ENCODE measurements at regions not wholly inside any gene's neighbourhood (a gene's known extent, or its start where the extent isn't known, plus 50 kb on each side); places are given as distances from the start of the nearest gene placed in this dataset.
A peak's percentile ranks its signal among the peaks of the same experiment; 100 is the strongest.
"Not testable (repeated sequence)": the region's sequence is repeated elsewhere in the genome, so short reads cannot be mapped to it uniquely, and the experiment has no call there.

DNA sequence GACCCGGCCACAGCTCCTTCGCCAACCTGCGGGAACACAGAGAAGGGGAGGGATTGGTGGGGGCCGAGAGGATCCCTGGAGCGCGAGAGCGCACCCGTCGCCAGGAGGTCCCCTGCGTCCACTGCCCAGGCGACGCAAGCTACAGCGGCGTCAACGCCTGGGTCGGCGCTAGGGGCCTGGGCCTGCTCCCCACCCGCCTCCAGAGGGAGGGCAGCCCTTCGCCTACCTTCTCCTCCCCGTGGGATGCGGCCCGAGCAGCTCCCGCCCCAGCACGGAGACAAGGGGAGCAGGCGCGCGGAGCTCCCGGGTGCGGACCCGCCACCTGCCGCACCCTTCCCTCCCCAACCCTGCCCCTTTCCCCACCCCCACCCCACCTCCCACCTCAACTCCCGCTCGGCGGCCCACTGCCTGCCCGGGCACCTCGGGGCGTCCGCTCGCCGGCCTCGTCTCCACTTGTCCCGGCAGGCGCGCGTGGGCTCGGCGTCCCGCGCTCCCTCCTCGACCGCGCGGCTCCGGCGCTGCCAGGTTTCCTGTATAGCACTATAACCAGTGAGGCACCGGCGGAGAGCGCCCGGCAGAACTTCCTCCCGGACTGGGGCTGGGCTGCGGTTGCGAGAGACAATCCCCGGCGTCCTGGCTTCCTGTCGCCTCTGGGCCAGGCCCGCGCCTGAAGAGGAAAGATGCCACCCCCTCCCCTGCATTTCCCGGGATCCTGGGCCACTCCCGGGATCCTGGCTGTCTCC, 119.1 kb upstream of the SMURF2 start:
- Histone ChIP-seq H3K36me3 (peaks cover 15% of the 10 kb centered on the region), H3K4me3 (ENCODE audit: low read depth, low read length) (no peak overlapping the region), H3K27ac (no peak overlapping the region), H3K9me3 (ENCODE audit: severe bottlenecking) (no peaks in the 10 kb centered on the region), H3K27me3 (ENCODE audit: insufficient read depth, low read depth, severe bottlenecking) (no peaks in the 10 kb centered on the region)
- no peak for TF ChIP-seq CTCF (IDR thresholded peaks at IDR 0.05; ENCODE audit: low read depth, low read length)
- DNase-seq: no peak

DNA sequence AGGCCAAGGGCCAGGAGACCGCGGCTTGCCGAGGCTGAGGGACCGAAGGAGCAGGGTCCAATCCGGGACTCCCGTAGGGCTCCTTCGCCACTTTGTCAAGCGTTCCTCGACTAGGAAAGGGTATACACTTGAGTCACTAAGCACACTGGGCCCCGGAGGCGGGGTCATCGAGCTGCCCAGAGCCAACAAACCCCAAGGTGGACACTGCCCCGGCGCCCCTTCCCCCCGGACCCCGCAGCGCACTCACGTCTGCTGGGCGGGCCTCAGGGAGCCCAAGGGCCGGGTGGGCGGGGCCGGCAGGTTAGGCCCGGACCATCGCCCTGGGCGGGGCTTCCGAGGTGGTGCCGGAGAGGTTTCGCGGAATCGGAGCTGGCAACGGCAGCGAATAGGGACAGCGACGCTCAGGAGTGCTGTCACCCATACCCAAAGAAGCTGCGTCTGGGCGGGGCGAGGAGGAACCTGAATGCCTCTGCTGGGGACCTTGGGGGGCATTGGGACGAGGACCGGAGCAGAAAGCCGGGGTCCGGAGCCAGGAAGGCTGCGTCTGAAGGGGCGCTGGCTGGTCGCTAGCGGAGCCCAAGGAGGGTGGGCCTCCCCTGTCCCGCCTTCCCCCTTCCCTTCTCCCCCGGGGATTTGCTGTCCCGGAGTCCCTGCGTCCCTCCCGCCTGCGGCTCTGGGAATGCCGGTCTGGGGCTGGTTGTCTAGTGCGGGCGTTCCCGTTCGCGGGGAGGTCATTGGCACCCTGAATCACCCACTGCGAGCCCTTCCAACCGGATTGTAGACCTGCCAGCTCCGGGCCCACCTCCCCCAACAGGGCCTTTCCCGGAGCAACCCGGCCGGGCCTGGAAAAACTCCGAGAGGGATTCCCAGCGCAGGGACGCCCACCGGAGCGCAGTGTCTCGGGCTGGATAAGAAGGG, 118.2 kb upstream of the SMURF2 start:
- no peak for TF ChIP-seq CTCF (IDR thresholded peaks at IDR 0.05; ENCODE audit: low read depth, low read length)
- H3K9me3 ChIP-seq (ENCODE audit: severe bottlenecking): no peaks in the 10 kb centered on the region
- DNase-seq: no peak
- peaks cover 6% of the 10 kb centered on the region for H3K36me3 ChIP-seq
- H3K27me3 ChIP-seq (ENCODE audit: insufficient read depth, low read depth, severe bottlenecking): no peaks in the 10 kb centered on the region
- no peak overlapping the region for H3K27ac ChIP-seq
- no peak overlapping the region for H3K4me3 ChIP-seq (ENCODE audit: low read depth, low read length)

- DNase-seq: no peak
- Histone ChIP-seq H3K27me3 (ENCODE audit: insufficient read depth, low read depth, severe bottlenecking) (no peaks in the 10 kb centered on the region), H3K27ac (no peak overlapping the region), H3K36me3 (peaks cover 6% of the 10 kb centered on the region), H3K4me3 (ENCODE audit: low read depth, low read length) (no peak overlapping the region), H3K9me3 (ENCODE audit: severe bottlenecking) (no peaks in the 10 kb centered on the region)
- TF ChIP-seq CTCF (IDR thresholded peaks at IDR 0.05; ENCODE audit: low read depth, low read length): no peak
These were observed 117.4 kb upstream of the SMURF2 start for GRCh38 chr17:64779376-64780095.

DNA sequence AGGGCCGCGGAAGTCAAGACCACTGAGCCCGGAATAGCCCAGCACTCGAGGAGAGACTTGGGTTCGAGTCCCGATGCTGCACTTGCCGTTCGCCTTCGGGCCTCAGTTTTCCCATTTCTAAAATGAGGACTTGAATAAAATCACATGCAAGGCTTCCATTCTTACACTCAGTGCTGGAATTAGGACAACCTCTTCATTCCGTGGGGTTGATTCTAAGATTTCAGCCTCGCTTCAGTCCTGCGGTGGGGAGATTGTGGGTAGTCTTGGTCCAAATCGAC, 116.9 kb upstream of the SMURF2 start:
- H3K36me3 ChIP-seq; H3K27ac ChIP-seq; H3K27me3 ChIP-seq (ENCODE audit: insufficient read depth, low read depth, severe bottlenecking); H3K4me3 ChIP-seq (ENCODE audit: low read depth, low read length); DNase-seq; H3K9me3 ChIP-seq (ENCODE audit: severe bottlenecking): not testable (repeated sequence)

DNA sequence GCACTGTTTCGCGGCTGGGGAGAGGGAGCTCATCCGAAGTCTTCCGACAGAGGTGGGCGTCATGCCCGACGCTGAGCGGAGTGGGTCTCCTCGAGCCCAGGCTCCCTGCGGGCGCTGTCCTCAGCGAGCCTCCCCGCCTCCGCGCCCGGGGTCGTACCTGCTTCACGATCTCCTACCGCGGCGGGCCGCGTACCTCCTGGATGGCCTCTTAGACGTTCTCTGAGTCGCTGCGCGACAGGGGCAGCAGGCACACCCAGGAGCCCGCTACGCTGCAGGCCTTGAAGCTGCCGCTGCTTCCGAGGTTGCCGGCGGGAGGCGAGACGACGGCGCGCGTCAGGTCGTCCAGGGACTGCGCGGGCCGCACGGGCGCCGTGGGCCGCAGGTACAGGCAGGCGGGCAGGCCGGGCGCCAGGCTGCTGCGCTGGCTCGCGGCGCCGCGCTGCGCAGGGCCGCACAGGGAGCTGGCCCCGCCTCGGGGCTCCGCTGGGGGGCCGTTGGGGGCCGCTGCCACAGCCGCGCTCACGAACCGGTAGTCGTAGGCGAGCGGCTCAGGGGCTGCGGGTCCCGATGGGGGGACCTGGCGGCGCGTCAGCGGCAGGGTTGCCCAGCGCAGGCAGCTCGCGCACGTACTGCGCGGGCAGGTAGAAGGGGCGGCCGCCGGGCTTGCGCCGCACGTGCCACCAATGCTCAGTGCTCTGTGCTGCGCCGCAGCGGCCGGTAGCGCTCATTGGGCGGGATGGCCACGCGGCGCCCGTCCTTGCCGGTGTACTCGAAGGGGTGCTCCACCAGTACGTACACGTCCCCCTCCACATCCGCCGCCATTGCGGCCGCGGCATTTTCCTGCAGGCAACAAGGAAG, 116.4 kb upstream of the SMURF2 start:
- Histone ChIP-seq H3K9me3 (ENCODE audit: severe bottlenecking) (no peaks in the 10 kb centered on the region), H3K27ac (peak overlapping the region; percentile 14; the same call in 1 of the 2 replicates), H3K4me3 (ENCODE audit: low read depth, low read length) (no peak overlapping the region), H3K36me3 (peaks cover 6% of the 10 kb centered on the region), H3K27me3 (ENCODE audit: insufficient read depth, low read depth, severe bottlenecking) (no peaks in the 10 kb centered on the region)
- TF ChIP-seq CTCF (IDR thresholded peaks at IDR 0.05; ENCODE audit: low read depth, low read length): no peak
- no peak for DNase-seq
